ENCODE measurements at regions not wholly inside any gene's neighbourhood (a gene's known extent, or its start where the extent isn't known, plus 50 kb on each side); places are given as distances from the start of the nearest gene placed in this dataset.

- TF ChIP-seq POLR2A (IDR thresholded peaks at IDR 0.05; ENCODE audit: low read depth, low read length) (no peak), GATA2 (IDR thresholded peaks at IDR 0.05; ENCODE audit: insufficient read depth, insufficient read length, low read depth, low read length) (no peak), MYC (IDR thresholded peaks at IDR 0.05; ENCODE audit: low read depth, low read length) (no peak), FOS (IDR thresholded peaks at IDR 0.05; ENCODE audit: borderline replicate concordance, insufficient read depth, low read length) (no peak), MAX (IDR thresholded peaks at IDR 0.05; ENCODE audit: insufficient read depth, insufficient read length) (no peak), POLR2AphosphoS5 (IDR thresholded peaks at IDR 0.05; ENCODE audit: insufficient read depth, low read depth, low read length) (no peak), JUN (IDR thresholded peaks at IDR 0.05; ENCODE audit: borderline replicate concordance, insufficient read depth, insufficient read length, low read depth) (no peak), CTCF (IDR thresholded peaks at IDR 0.05; ENCODE audit: extremely low read depth in 1 of 2, insufficient read depth in 1 of 2, low read depth in 1 of 2, low read length in 2 of 2) (no peak), EZH2 (IDR thresholded peaks at IDR 0.05; ENCODE audit: borderline replicate concordance, low read depth, low read length, severe bottlenecking) (no peak)
- ChIA-PET CTCF (no interaction called here), POLR2A (no interaction called here)
- no peaks in the 10 kb centered on the region for H3K4me1 ChIP-seq (ENCODE audit: control insufficient read depth, extremely low read depth, insufficient read depth, low read length)
- H3K79me2 ChIP-seq (ENCODE audit: control insufficient read depth, insufficient read depth, low read length), result no peaks in the 10 kb centered on the region
- no peak for DNase-seq (ENCODE audit: low read depth, low spot score)
- H3K9ac ChIP-seq (replicated peaks; ENCODE audit: extremely low read depth, insufficient read depth, low read length), result no peak overlapping the region
- no peak overlapping the region for H3K4me2 ChIP-seq (ENCODE audit: insufficient read depth, low read length)
- no TSS peak for BruUV-seq (replicated peaks)
- intact Hi-C loops (cut with micrococcal nuclease), result no loop called here
- no peak overlapping the region for H3K4me3 ChIP-seq (replicated peaks in 1 of 3; ENCODE audit: insufficient read depth in 1 of 3, low read depth in 1 of 3, low read length in 3 of 3)
- no peaks in the 10 kb centered on the region for H3K9me3 ChIP-seq (replicated peaks; ENCODE audit: control insufficient read depth, insufficient read depth, low read length)
- no peaks in the 10 kb centered on the region for H3K9me1 ChIP-seq (replicated peaks; ENCODE audit: control insufficient read depth, extremely low read depth, insufficient read depth, low read length)
- no peak overlapping the region for H2AFZ ChIP-seq (ENCODE audit: low read depth, low read length)
- no peak for FAIRE-seq
- H4K20me1 ChIP-seq (replicated peaks; ENCODE audit: control insufficient read depth, extremely low read depth, insufficient read depth, low read length), result no peaks in the 10 kb centered on the region
- H3K36me3 ChIP-seq (ENCODE audit: control insufficient read depth in 2 of 2, extremely low read depth in 1 of 2, insufficient read depth in 2 of 2, low read length in 2 of 2), result no peaks in the 10 kb centered on the region
- H3K27me3 ChIP-seq (ENCODE audit: control insufficient read depth in 2 of 2, insufficient read depth in 2 of 2, low read length in 2 of 2), result peaks cover 0 to 3% of the 10 kb centered on the region in 2 experiments
- dilution Hi-C loops (cut with MboI; ENCODE audit: extremely low pct_ligation_motif_present, low sequenced_read_pairs), result no loop called here
- H3K27ac ChIP-seq (ENCODE audit: insufficient read depth, low read depth, low read length), result no peak overlapping the region
These were observed 206.7 kb upstream of the KLF4 start for GRCh38 chr9:107696302-107696701.

All from endothelial cell of umbilical vein (primary cell).